ENCODE measurements at regions not wholly inside any gene's neighbourhood (a gene's known extent, or its start where the extent isn't known, plus 50 kb on each side); places are given as distances from the start of the nearest gene placed in this dataset.

DNA sequence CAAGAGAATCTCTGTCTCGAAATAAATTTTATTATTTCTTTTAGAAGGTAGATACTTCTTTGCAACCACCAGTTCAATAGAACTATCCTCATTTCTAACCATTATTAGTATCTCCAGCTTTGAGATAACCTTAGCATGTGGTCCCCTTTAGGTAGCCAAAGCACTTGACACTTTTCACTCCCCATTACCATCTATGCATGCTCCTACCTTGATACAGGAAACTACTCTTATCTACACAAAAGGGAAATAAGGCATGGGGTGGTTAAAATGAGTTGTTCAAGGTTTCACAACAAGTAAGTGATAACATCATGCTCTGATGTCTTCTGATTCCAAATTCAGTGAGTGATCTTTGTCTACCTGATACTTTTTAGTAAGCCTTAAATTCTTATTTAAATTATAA lies 308.2 kb upstream of the CHORDC1 start:
- H3K4me1 Mint-ChIP-seq: no peaks in the 10 kb centered on the region
- Histone ChIP-seq H3K9ac (ENCODE audit: low read length) (no peak overlapping the region), H3K4me3 (ENCODE audit: control extremely low read depth in 1 of 5, extremely low read depth in 1 of 5, insufficient read depth in 1 of 5, low read depth in 2 of 5, low read length in 4 of 5) (no peak overlapping the region), H3K27me3 (replicated peaks in 1 of 4; ENCODE audit: control extremely low read depth in 1 of 4, control insufficient read depth in 3 of 4, insufficient read depth in 4 of 4, low read length in 3 of 4) (no peaks in the 10 kb centered on the region), H2AFZ (ENCODE audit: insufficient read depth, low read depth, low read length, poor library complexity, severe bottlenecking) (no peak overlapping the region), H3K4me2 (replicated peaks; ENCODE audit: low read depth, low read length, poor library complexity, severe bottlenecking) (no peak overlapping the region), H3K36me3 (replicated peaks in 1 of 2; ENCODE audit: control extremely low read depth in 1 of 2, control insufficient read depth in 1 of 2, extremely low read depth in 1 of 2, insufficient read depth in 2 of 2, low read length in 1 of 2) (no peaks in the 10 kb centered on the region), H3K4me1 (ENCODE audit: control insufficient read depth in 2 of 2, insufficient read depth in 2 of 2, low read length in 2 of 2) (no peaks in the 10 kb centered on the region), H3K9me3 (ENCODE audit: control extremely low read depth in 1 of 3, control insufficient read depth in 2 of 3, insufficient read depth in 1 of 3, low read length in 2 of 3) (peaks cover 0 to 3% (median 0%) of the 10 kb centered on the region in 3 donors), H3K79me2 (ENCODE audit: control insufficient read depth, insufficient read depth, low read length) (no peaks in the 10 kb centered on the region), H3K27ac (ENCODE audit: low read length in 2 of 2) (no peak overlapping the region), H4K20me1 (ENCODE audit: control insufficient read depth, insufficient read depth, low read length, poor library complexity, severe bottlenecking) (no peaks in the 10 kb centered on the region)
- H3K27ac Mint-ChIP-seq: no peak overlapping the region
- WGBS (ENCODE audit: insufficient coverage): no CpG with 5 or more reads among the region's 1 CpG
- ChIA-PET CTCF (no interaction called here), POLR2A (no interaction called here)
- H3K27me3 Mint-ChIP-seq: no peaks in the 10 kb centered on the region
- no peaks in the 10 kb centered on the region for H3K9me3 Mint-ChIP-seq (ENCODE audit: insufficient read depth)
- DNase-seq (no peak), ATAC-seq (ENCODE audit: low read depth) (no peak)
- TF ChIP-seq, protein P1, sequence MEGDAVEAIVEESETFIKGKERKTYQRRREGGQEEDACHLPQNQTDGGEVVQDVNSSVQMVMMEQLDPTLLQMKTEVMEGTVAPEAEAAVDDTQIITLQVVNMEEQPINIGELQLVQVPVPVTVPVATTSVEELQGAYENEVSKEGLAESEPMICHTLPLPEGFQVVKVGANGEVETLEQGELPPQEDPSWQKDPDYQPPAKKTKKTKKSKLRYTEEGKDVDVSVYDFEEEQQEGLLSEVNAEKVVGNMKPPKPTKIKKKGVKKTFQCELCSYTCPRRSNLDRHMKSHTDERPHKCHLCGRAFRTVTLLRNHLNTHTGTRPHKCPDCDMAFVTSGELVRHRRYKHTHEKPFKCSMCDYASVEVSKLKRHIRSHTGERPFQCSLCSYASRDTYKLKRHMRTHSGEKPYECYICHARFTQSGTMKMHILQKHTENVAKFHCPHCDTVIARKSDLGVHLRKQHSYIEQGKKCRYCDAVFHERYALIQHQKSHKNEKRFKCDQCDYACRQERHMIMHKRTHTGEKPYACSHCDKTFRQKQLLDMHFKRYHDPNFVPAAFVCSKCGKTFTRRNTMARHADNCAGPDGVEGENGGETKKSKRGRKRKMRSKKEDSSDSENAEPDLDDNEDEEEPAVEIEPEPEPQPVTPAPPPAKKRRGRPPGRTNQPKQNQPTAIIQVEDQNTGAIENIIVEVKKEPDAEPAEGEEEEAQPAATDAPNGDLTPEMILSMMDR (IDR thresholded peaks at IDR 0.05): no peak
- no peak for TF ChIP-seq EZH2 (IDR thresholded peaks at IDR 0.05; ENCODE audit: borderline replicate concordance, insufficient read depth, low read depth, low read length, poor library complexity, severe bottlenecking)
- H3K4me3 Mint-ChIP-seq: no peak overlapping the region
- intact Hi-C loops (cut with micrococcal nuclease): no loop called here

DNA sequence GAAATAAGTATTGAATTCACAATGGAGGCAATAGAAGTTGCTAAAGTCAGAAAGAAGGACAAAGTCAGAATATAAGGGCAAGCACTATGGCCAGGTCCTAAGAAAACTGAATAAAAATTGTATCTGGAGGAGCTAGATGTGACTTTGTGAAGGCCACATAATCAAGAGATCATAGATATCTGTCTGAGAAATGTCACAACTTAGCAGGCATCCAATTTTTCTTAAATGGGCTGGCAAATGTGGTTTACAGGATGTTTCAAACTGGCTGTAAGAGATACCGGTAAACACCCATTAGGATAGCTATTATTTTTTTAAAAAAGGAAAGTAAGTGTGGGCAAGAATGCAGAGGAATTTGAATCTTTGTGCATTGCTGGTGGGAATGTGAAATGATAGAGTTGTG lies 303.1 kb upstream of the CHORDC1 start:
- no peak overlapping the region for H3K4me2 ChIP-seq (replicated peaks; ENCODE audit: low read depth, low read length, poor library complexity, severe bottlenecking)
- H3K27ac Mint-ChIP-seq: no peak overlapping the region
- no peaks in the 10 kb centered on the region for H3K27me3 Mint-ChIP-seq
- H3K79me2 ChIP-seq (ENCODE audit: control insufficient read depth, insufficient read depth, low read length): no peaks in the 10 kb centered on the region
- no peak overlapping the region for H3K9ac ChIP-seq (ENCODE audit: low read length)
- intact Hi-C loops (cut with micrococcal nuclease): no loop called here
- ATAC-seq (ENCODE audit: low read depth) (no peak), DNase-seq (no peak)
- no peaks in the 10 kb centered on the region for H3K4me1 ChIP-seq (ENCODE audit: control insufficient read depth in 2 of 2, insufficient read depth in 2 of 2, low read length in 2 of 2)
- H3K27me3 ChIP-seq (replicated peaks in 1 of 4; ENCODE audit: control extremely low read depth in 1 of 4, control insufficient read depth in 3 of 4, insufficient read depth in 4 of 4, low read length in 3 of 4): no peaks in the 10 kb centered on the region
- H2AFZ ChIP-seq (ENCODE audit: insufficient read depth, low read depth, low read length, poor library complexity, severe bottlenecking): no peak overlapping the region
- H3K9me3 Mint-ChIP-seq (ENCODE audit: insufficient read depth): no peaks in the 10 kb centered on the region
- H3K4me3 Mint-ChIP-seq: no peak overlapping the region
- no peak overlapping the region for H3K27ac ChIP-seq (ENCODE audit: low read length in 2 of 2)
- no peaks in the 10 kb centered on the region for H3K4me1 Mint-ChIP-seq
- H3K4me3 ChIP-seq (ENCODE audit: control extremely low read depth in 1 of 5, extremely low read depth in 1 of 5, insufficient read depth in 1 of 5, low read depth in 2 of 5, low read length in 4 of 5): no peak overlapping the region
- no CpG with 5 or more reads among the region's 1 CpG for WGBS (ENCODE audit: insufficient coverage)
- no peaks in the 10 kb centered on the region for H3K36me3 ChIP-seq (replicated peaks in 1 of 2; ENCODE audit: control extremely low read depth in 1 of 2, control insufficient read depth in 1 of 2, extremely low read depth in 1 of 2, insufficient read depth in 2 of 2, low read length in 1 of 2)
- POLR2A ChIA-PET: no interaction called here
- TF ChIP-seq, protein P1 (IDR thresholded peaks at IDR 0.05): no peak
- no peak for TF ChIP-seq EZH2 (IDR thresholded peaks at IDR 0.05; ENCODE audit: borderline replicate concordance, insufficient read depth, low read depth, low read length, poor library complexity, severe bottlenecking)
- CTCF ChIA-PET: no interaction called here
- no peaks in the 10 kb centered on the region for H4K20me1 ChIP-seq (ENCODE audit: control insufficient read depth, insufficient read depth, low read length, poor library complexity, severe bottlenecking)
- no peaks in the 10 kb centered on the region for H3K9me3 ChIP-seq (ENCODE audit: control extremely low read depth in 1 of 3, control insufficient read depth in 2 of 3, insufficient read depth in 1 of 3, low read length in 2 of 3)
